IPS DF 6.9 (cell line): ENCODE measurements at regions not wholly inside any gene's neighbourhood (a gene's known extent, or its start where the extent isn't known, plus 50 kb on each side); places are given as distances from the start of the nearest gene placed in this dataset.

Experiments used
- DNase-seq: peaks from one replicate; pipeline ENCODE4 v3.0.0-alpha.2; 2013; ENCODE audit warnings: low read depth, low spot score
- H3K27ac ChIP-seq: one replicate; pipeline ENCODE4 v1.5.1; 2013; ENCODE audit warnings: low read length, control low read depth
- H3K27me3 ChIP-seq: 2 replicates; pipeline ENCODE4 v1.6.1; 2013; ENCODE audit warnings: mild to moderate bottlenecking, low read length; ENCODE audit not compliant: control insufficient read depth, insufficient read depth
- H3K36me3 ChIP-seq: 2 replicates; pipeline ENCODE4 v1.6.1; 2013; ENCODE audit warnings: low read length; ENCODE audit not compliant: control insufficient read depth, insufficient read depth
- H3K4me1 ChIP-seq: 2 replicates; pipeline ENCODE4 v1.6.1; 2013; ENCODE audit warnings: low read length; ENCODE audit not compliant: control insufficient read depth, insufficient read depth
- H3K4me3 ChIP-seq: 2 replicates; pipeline ENCODE4 v1.5.1; 2013; ENCODE audit warnings: mild to moderate bottlenecking, low read length
- H3K9me3 ChIP-seq: 2 replicates; pipeline ENCODE4 v1.6.1; 2013; ENCODE audit warnings: low read length, inconsistent platforms; ENCODE audit not compliant: control insufficient read depth, insufficient read depth
- WGBS: extraction: QIAGEN DNeasy Blood & Tissue Kit; methylation state at CpG from one replicate; pipeline ENCODE4 v1.1.7; 2013; ENCODE audit warnings: mixed read lengths, missing lambda C conversion rate; ENCODE audit not compliant: insufficient read length, insufficient coverage; 5-methylcytosine and 5-hydroxymethylcytosine counted together

DNA sequence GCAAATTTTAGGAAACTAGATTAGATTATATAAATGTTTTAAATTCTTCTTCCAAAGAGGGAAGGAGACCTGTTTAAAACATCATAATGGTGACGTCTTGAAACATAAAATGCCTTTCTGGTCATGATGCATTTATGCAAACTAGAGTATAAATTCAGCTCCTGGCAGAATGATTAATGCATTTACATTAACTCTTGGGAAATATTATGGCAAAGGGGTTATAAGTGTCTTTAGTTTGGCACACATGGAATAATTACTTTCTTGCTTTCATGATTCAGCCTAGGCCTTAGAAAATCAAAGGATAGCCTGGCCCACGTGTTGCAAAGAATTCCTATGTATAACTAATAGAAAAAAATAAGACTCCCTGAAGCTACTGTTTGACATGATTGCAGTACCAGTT, 639.2 kb downstream of the RFPL4B start:
- WGBS = no CpG with 5 or more reads among the region's 2 CpGs
- H3K9me3 ChIP-seq = no peaks in the 10 kb centered on the region
- H3K36me3 ChIP-seq = no peaks in the 10 kb centered on the region
- H3K4me3 ChIP-seq = no peak overlapping the region
- H3K27ac ChIP-seq = no peak overlapping the region
- no peak for DNase-seq
- H3K27me3 ChIP-seq = no peaks in the 10 kb centered on the region
- 0 out of 2 replicates have a peak, but pooled peaks cover 4% of the 10 kb centered on the region for H3K4me1 ChIP-seq

DNA sequence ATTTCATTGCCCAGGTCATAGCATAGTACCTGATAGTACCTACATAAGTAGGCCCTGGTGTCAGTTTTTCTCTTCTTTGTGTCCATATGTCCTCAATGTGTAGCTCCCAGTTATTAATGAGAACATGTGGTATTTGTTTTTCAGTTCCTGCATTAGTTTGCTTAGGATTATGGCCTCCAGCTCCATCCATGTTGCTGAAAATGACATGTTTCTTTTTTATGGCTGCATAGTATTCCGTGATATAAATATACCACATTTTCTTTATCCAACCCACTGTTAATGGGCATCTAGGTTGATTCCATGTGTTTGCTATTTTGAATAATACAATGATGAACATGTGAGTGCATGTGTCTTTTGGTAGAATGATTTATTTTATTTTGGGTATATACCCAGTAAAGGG, 641.6 kb downstream of the RFPL4B start:
- Histone ChIP-seq H3K27ac (no peak overlapping the region), H3K27me3 (no peaks in the 10 kb centered on the region), H3K9me3 (no peaks in the 10 kb centered on the region), H3K4me1 (0 out of 2 replicates have a peak, but pooled peaks cover 4% of the 10 kb centered on the region), H3K4me3 (no peak overlapping the region), H3K36me3 (no peaks in the 10 kb centered on the region)
- DNase-seq = no peak
- WGBS = no CpG with 5 or more reads among the region's 1 CpG

DNA sequence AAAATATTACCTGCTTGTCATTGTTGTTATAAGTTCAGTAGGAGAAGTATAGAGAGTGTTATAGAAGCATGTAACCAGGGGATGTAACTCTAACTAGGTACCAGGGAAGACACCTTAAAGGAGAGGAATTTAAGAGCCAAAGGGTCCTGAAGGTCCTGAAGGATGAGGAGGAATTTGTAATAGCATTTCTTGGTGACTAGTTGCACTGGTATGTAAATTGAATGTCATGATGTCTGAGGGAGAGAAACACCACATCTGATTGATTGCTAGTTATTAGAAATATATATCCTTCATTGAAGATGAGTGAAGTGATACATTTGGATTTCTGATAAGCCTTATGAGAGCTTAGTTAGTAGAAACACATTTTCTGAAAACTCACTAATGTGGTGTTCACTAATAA, 643.8 kb downstream of the RFPL4B start:
- Histone ChIP-seq H3K27ac (no peak overlapping the region), H3K9me3 (no peaks in the 10 kb centered on the region), H3K36me3 (no peaks in the 10 kb centered on the region), H3K27me3 (no peaks in the 10 kb centered on the region), H3K4me3 (no peak overlapping the region), H3K4me1 (no peaks in the 10 kb centered on the region)
- DNase-seq = no peak

DNA sequence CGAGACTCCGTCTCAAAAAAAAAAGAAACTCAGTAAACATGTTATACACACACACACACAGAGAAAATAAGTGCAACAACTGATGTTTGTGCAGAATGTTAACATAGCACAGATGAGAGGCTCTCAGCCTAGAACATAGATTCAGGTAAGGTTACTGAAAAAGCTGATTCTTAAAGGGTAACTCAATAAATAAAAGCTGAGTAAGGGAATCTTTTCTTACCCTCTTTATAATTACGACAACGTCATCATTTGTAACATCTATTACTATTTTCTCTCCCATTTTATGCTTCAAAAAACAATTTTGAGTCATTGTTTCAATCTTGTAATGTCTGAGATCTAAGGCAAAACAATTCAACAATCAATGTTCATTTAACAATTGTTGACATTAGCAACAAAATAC, 644.8 kb downstream of the RFPL4B start:
- H3K9me3 ChIP-seq = no peaks in the 10 kb centered on the region
- WGBS = 100% methylated on average over 2 of the region's 4 CpGs
- DNase-seq = no peak
- no peak overlapping the region for H3K4me3 ChIP-seq
- H3K27ac ChIP-seq = no peak overlapping the region
- H3K4me1 ChIP-seq = no peaks in the 10 kb centered on the region
- no peaks in the 10 kb centered on the region for H3K27me3 ChIP-seq
- H3K36me3 ChIP-seq = no peaks in the 10 kb centered on the region

DNA sequence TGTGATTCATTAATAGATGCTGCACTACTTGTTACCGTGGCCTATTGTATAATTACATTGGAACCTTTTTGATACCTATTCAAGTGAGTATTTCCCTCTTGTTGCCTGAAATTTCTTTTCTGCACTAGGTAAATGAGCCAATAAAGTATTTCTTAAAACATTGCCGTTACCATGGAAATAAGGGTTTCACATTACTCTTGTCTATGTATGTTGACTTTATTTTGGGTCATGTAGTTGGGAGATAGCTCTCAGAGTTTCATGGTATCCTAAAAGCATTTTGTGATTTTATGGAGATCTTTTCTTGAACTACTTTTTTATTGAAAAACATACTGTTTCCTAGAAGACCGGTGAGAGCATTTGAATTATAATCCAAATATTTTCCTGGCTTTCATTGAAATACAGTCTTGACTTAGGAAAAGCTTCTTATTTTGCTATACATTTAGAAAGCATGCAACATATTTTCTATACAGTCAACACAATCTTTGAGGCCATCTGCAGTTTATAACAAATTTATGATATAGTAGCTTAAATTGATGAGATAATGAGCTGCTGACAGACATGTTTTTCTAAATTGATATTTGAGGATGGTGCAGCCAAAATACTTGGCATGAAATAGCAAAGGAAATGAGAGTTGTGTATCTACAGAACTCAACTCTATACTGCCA, 650.4 kb downstream of the RFPL4B start:
- H3K4me1 ChIP-seq = no peaks in the 10 kb centered on the region; the same call in 1 of the 2 replicates
- DNase-seq = no peak
- H3K4me3 ChIP-seq = no peak overlapping the region
- WGBS = no CpG with 5 or more reads among the region's 3 CpGs
- no peak overlapping the region for H3K27ac ChIP-seq
- H3K36me3 ChIP-seq = no peaks in the 10 kb centered on the region
- H3K9me3 ChIP-seq = no peaks in the 10 kb centered on the region
- no peaks in the 10 kb centered on the region for H3K27me3 ChIP-seq

DNA sequence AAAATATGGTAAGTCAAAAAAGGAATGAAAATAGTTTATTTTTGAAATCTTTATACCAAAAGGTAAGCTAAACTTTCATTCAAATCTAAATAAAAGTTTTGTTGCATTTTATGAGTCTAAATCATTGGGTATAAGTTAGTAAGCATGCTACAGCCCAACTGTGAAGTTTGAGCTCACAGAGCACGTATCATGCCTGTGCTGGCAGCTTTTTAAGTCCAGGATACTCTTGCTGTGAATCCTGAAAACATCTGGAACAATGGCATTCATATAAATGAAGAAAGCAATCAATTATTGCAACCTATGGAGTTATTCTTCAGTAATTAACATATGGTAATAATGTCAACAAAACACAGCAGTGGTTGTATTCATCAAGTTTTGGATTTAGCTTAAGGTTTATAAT, 656.9 kb downstream of the RFPL4B start:
- Histone ChIP-seq H3K9me3 (no peaks in the 10 kb centered on the region), H3K36me3 (no peaks in the 10 kb centered on the region), H3K4me1 (no peaks in the 10 kb centered on the region; the same call in 1 of the 2 replicates), H3K27ac (no peak overlapping the region), H3K4me3 (no peak overlapping the region), H3K27me3 (no peaks in the 10 kb centered on the region)
- no CpG with 5 or more reads among the region's 1 CpG for WGBS
- DNase-seq = no peak

DNA sequence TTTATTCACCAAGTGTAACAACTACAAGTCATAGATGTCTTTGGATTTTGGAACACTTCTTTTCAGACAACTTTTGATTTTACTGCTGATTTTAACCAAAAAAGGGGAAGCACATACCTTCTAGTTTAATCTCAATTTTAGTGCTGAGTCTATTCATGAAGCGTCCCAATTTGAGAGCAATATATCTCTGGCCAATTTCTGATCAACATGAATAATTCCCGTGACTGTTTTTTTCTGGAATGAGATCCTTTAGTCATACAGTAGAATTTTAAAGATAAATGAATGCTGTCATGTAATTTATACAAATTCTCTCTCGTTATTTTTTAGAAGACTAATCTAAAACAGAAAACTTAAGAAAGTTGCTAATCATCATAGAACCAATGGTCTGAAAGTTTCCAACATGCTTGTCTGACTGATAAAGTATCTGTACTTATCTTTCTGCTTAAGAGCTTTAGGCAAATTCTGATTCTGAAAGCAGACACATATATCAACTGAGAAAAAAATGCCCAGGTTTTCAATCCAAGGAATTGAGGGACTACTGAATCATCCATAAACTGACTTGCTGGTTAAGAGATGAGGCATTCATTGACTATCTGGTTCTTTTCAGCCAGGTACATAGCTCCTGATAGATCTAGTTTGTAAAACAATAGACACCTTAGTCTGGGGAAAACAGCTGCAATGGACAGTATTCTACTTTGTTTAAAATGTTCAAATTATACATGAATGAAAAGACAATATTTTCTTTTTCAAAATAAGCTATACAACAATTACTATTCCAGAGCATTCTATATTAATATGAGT, 657.5 kb downstream of the RFPL4B start:
- DNase-seq = no peak
- H3K27me3 ChIP-seq = no peaks in the 10 kb centered on the region
- no peaks in the 10 kb centered on the region for H3K36me3 ChIP-seq
- H3K9me3 ChIP-seq = no peaks in the 10 kb centered on the region
- H3K4me1 ChIP-seq = no peaks in the 10 kb centered on the region; the same call in 1 of the 2 replicates
- WGBS = no CpG with 5 or more reads among the region's 3 CpGs
- H3K27ac ChIP-seq = no peak overlapping the region
- H3K4me3 ChIP-seq = no peak overlapping the region

DNA sequence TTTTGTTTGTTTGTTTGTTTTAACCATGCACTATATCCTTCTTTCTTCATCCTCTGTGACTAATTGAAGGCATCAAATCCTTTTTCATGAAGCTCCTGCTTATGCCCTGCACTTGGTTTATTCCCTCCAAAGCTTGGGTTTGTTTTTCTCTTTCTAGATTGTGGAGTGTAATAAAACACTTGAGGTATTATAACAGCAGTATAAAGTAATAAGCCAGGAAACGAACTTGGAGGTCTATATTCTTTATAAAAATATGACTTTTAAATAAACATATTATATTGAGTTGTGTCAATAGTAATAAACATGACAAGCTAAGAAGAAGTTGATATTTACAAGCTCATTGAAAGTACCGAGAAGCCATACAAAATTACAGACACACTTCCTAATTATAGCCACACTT, 659.4 kb downstream of the RFPL4B start:
- Histone ChIP-seq H3K9me3 (no peaks in the 10 kb centered on the region), H3K4me1 (no peaks in the 10 kb centered on the region), H3K4me3 (no peak overlapping the region), H3K36me3 (no peaks in the 10 kb centered on the region), H3K27ac (no peak overlapping the region), H3K27me3 (no peaks in the 10 kb centered on the region)
- no CpG with 5 or more reads among the region's 2 CpGs for WGBS
- DNase-seq = no peak

DNA sequence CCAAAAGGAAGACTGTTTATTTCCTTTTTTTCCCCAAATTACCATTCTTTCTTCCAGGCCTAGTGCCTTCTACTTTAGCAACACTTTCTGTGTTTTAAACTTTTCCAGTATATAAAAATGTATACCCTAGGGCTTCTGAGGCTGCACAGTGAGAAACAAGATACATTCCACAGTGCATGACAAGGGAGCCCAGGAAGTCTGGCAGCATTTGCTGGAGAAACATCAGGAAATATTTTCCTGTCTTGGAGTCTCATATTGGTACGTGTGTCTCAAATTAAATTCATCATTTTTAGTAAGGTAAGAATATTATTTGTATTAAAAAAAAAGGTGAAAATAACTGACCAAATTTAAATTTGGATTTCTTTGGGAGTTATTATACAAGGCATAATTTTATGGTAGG, 662.6 kb downstream of the RFPL4B start:
- Histone ChIP-seq H3K9me3 (no peaks in the 10 kb centered on the region), H3K27ac (no peak overlapping the region), H3K4me3 (no peak overlapping the region), H3K36me3 (no peaks in the 10 kb centered on the region), H3K4me1 (no peaks in the 10 kb centered on the region), H3K27me3 (no peaks in the 10 kb centered on the region)
- DNase-seq = no peak
- WGBS = no CpG with 5 or more reads among the region's 1 CpG

DNA sequence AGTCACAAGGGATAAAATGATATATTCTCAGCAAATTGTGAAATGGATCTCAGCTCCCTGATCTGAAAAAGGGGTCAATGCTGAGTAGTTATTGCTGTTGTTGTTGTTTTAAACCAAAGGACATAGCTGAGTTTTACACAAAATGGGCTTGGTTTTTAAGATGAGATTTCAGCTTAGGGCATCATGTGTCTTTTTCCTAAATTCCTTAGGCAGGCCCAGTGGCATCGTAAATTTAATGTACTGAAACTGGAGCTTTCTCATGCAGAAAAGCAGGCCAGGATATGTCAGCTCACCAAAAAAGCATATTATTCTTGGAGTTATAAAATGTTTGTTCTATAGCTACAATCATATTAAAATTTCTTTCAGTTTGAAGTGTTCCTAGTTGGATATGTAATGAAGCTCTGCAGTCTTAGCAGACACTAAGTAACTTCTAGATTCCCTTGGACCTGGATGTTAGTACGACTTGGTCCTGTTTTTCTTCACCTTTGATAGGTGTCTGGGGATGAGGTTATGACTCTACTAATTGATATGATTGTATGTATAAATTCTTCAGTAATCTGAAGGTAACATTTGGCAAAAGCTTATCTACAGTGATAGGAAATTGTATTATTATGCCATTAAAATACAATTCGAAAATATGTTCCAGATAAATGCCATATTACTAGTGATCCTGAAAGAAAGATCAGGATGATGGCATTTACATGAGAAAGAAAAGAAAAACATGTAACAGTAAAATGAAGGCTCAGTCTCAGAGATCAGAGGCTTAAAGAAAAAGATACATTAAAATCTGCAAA, 663.3 kb downstream of the RFPL4B start:
- no peak overlapping the region for H3K27ac ChIP-seq
- H3K4me1 ChIP-seq = no peaks in the 10 kb centered on the region
- WGBS = no CpG with 5 or more reads among the region's 3 CpGs
- no peaks in the 10 kb centered on the region for H3K27me3 ChIP-seq
- H3K4me3 ChIP-seq = no peak overlapping the region
- H3K9me3 ChIP-seq = no peaks in the 10 kb centered on the region
- H3K36me3 ChIP-seq = no peaks in the 10 kb centered on the region
- DNase-seq = no peak
